AG04450 (cell line): ENCODE measurements at regions not wholly inside any gene's neighbourhood (a gene's known extent, or its start where the extent isn't known, plus 50 kb on each side); places are given as distances from the start of the nearest gene placed in this dataset.

Experiments
- CTCF ChIA-PET: fragments of 300-600, 350-600 bp; formaldehyde crosslinking; extraction: SDS; loops from one replicate; lab custom pipeline; 2022; ENCODE audit warnings: antibody characterized with exemption, inconsistent platforms; lab: Charles Lee
- POLR2A ChIA-PET: fragments of 350-600 bp; formaldehyde crosslinking; extraction: SDS; loops from one replicate; lab custom pipeline; 2021; ENCODE audit warnings: antibody characterized with exemption, inconsistent platforms; lab: Yijun Ruan, JAX
- DNase-seq: peaks from one replicate; pipeline ENCODE4 v3.0.0-alpha.2; 2011; ENCODE audit warnings: low read depth, low spot score
- H3K27ac ChIP-seq: one replicate; pipeline ENCODE4 v1.5.1; 2012; ENCODE audit warnings: low read depth, low read length, control low read depth
- H3K27me3 ChIP-seq: one replicate; pipeline ENCODE4 v1.6.0; 2012; ENCODE audit warnings: low read length; ENCODE audit not compliant: control insufficient read depth, insufficient read depth
- H3K4me3 ChIP-seq: 2 replicates; pipeline ENCODE4 v1.5.1; 2011; ENCODE audit warnings: mild to moderate bottlenecking, low read depth, low read length, control low read depth
- H3K9me3 ChIP-seq: 2 replicates; pipeline ENCODE4 v1.5.1; 2012; ENCODE audit warnings: low read length; ENCODE audit not compliant: control insufficient read depth, insufficient read depth
- CTCF ChIP-seq: IDR thresholded peaks from 2 replicates; pipeline ENCODE4 v1.5.1; 2011; ENCODE audit warnings: low read depth, low read length, control low read depth, inconsistent platforms

DNA sequence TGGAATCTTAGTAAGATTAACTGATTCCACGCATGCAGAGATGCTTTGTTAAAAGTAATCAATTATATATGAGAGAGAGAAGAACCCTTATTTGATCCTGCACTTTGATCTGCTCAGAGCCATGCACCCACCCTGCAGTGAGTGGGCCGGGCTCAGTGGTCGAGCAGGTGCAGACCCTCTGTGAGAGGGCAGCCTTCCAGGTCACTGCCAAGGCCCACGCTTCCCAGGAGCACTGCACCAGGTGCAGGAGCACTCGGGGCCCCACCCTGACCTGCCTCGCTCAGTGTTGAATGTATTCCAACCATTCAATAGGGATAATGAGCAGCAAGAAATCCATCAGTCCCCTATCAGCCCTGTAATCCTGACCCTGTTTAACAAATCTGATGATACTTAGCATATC lies 126.9 kb downstream of the TMEM200C start:
- Histone ChIP-seq H3K27ac (no peak overlapping the region), H3K4me3 (no peak overlapping the region), H3K27me3 (peaks cover 4% of the 10 kb centered on the region), H3K9me3 (no peaks in the 10 kb centered on the region)
- TF ChIP-seq CTCF = no peak
- CTCF ChIA-PET = no interaction called here
- DNase-seq = no peak
- POLR2A ChIA-PET = no interaction called here

DNA sequence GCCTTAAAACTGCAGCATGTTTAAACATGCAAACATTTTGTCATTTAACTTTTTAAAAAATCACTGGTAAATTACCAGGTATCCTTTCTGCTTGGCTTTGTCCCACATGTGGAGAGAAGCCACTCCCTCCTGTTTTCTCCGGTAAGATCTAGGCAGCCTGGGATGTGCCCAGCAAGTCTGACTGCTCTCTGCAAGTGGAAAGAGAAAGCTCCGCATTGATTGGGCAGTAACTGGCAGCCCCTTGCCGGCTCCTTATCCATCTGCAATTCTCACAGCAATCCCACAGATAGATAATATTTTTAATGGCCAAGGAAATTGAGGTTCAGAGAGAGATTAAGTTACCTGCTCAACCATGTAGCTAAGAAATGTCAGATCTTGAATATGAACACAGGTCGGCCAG lies 136.1 kb downstream of the TMEM200C start:
- Histone ChIP-seq H3K4me3 (no peak overlapping the region), H3K9me3 (no peaks in the 10 kb centered on the region), H3K27me3 (no peaks in the 10 kb centered on the region), H3K27ac (no peak overlapping the region)
- POLR2A ChIA-PET = interaction anchor here (0.6 kb wide), 1 partner anchor 26 kb away, joined by 3 read pairs; no protein-coding TSS in a partner anchor
- no peak for TF ChIP-seq CTCF
- CTCF ChIA-PET = no interaction called here
- no peak for DNase-seq

GRCh38 chr18:5756823-5757222 lies 138.5 kb downstream of the TMEM200C start:
- Histone ChIP-seq H3K9me3 (no peaks in the 10 kb centered on the region), H3K27me3 (no peaks in the 10 kb centered on the region), H3K27ac (no peak overlapping the region), H3K4me3 (no peak overlapping the region)
- TF ChIP-seq CTCF = no peak
- DNase-seq = no peak
- ChIA-PET CTCF (no interaction called here), POLR2A (no interaction called here)

DNA sequence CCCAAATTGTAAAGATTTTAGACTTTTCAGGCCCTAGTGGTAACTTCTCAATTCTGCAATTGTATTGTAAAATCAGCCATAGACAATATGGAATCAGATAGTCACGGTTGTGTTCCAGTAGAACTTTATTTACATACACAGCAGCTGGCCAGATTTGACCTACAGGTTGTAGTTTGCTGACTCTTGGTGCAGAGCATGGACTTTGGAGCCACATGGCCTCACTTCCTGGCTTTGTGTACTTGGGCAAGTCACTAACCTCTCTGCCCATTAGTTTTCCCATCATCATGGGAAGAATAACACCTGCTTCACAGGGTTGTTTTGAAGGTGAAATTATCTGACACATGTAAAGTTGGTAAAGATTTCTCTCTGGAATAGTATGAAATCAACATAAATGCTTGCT lies 147.6 kb downstream of the TMEM200C start:
- CTCF ChIA-PET = no interaction called here
- no peak overlapping the region for H3K4me3 ChIP-seq
- no peaks in the 10 kb centered on the region for H3K9me3 ChIP-seq
- DNase-seq = no peak
- no peak overlapping the region for H3K27ac ChIP-seq
- H3K27me3 ChIP-seq = no peaks in the 10 kb centered on the region
- no peak for TF ChIP-seq CTCF
- POLR2A ChIA-PET = no interaction called here

DNA sequence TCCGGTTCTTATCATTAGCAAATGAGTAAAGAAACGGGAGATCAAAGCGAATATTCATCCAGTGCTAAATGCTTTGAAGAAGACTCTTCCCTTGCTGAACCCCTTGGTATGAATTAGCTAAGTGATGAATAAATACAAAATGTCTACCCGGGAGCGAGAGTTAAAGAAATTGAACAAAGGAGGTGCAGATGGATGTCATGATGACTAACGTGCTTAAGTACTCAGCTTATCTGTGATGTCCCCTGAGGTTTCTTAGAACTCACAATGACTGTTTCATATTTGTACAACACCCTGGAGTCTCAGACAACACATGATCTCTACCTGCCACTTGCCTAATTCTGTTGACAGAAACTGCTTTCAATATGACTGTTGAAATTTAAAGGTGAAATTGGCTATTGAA lies 148.5 kb downstream of the TMEM200C start:
- CTCF ChIA-PET = no interaction called here
- Histone ChIP-seq H3K9me3 (no peaks in the 10 kb centered on the region), H3K27me3 (no peaks in the 10 kb centered on the region), H3K4me3 (no peak overlapping the region), H3K27ac (no peak overlapping the region)
- TF ChIP-seq CTCF = no peak
- POLR2A ChIA-PET = no interaction called here
- DNase-seq = no peak
